Adrenal gland (tissue), 5 donors: ENCODE measurements at regions not wholly inside any gene's neighbourhood (a gene's known extent, or its start where the extent isn't known, plus 50 kb on each side); places are given as distances from the start of the nearest gene placed in this dataset.

Experiments used
- POLR2A ChIP-seq, 2 donors: fragments of 450-650 bp; IDR thresholded peaks; one replicate each; pipeline ENCODE4 v1.6.1; 2017; ENCODE audit warnings: antibody characterized with exemption in 2 of 2, mild to moderate bottlenecking in 2 of 2, moderate library complexity in 1 of 2
- TF ChIP-seq, protein P1 (sequence below), 6 experiments: fragments of 450-650 bp in 4 of 6; fragments of 200-600 bp in 2 of 6; sonication (generic) in 1 of 6; IDR thresholded peaks; 1 replicate in 5 of 6; 2 replicates in 1 of 6; pipeline versions ENCODE4 v1.5.1 to v1.8.0; 2016 to 2021; ENCODE audit warnings: antibody characterized with exemption in 6 of 6, mild to moderate bottlenecking in 2 of 6, moderate library complexity in 1 of 6
- donor health status: DM: no; HTN: no; CAD: no.

DNA sequence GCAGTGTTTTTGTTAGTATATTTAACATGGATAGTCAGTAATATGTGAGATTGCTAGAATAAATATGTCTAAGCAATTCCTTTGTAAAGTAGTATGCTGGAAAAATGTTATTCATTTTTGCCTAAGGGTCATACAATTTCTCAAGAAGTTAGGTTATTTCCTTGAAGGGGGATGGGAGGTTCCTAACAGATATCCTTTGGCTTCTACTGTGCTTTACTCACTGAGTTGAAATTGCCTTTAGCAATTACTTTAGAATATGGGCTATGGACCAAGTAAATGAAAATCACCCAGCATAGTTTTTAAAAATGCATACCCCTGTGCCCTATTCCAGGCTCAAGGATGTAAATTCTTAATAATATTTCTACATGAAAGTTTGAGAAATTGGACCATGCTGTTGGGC, 1386.4 kb upstream of the SLC39A10 start:
- TF ChIP-seq, protein P1, sequence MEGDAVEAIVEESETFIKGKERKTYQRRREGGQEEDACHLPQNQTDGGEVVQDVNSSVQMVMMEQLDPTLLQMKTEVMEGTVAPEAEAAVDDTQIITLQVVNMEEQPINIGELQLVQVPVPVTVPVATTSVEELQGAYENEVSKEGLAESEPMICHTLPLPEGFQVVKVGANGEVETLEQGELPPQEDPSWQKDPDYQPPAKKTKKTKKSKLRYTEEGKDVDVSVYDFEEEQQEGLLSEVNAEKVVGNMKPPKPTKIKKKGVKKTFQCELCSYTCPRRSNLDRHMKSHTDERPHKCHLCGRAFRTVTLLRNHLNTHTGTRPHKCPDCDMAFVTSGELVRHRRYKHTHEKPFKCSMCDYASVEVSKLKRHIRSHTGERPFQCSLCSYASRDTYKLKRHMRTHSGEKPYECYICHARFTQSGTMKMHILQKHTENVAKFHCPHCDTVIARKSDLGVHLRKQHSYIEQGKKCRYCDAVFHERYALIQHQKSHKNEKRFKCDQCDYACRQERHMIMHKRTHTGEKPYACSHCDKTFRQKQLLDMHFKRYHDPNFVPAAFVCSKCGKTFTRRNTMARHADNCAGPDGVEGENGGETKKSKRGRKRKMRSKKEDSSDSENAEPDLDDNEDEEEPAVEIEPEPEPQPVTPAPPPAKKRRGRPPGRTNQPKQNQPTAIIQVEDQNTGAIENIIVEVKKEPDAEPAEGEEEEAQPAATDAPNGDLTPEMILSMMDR (IDR thresholded peaks at IDR 0.05): no peak
- no peak for TF ChIP-seq POLR2A (IDR thresholded peaks at IDR 0.05)
